GM13976 (cell line): ENCODE measurements at regions not wholly inside any gene's neighbourhood (a gene's known extent, or its start where the extent isn't known, plus 50 kb on each side); places are given as distances from the start of the nearest gene placed in this dataset.

ENCODE experiments used
- DNase-seq: peaks from one replicate; pipeline ENCODE4 v3.0.0; 2012; ENCODE audit warnings: low spot score
- CTCF ChIP-seq: IDR thresholded peaks from 2 replicates; pipeline ENCODE4 v1.5.1; 2012; ENCODE audit warnings: borderline replicate concordance, mild to moderate bottlenecking; ENCODE audit not compliant: insufficient read depth; ENCODE audit errors: extremely low read depth, missing control alignments, control extremely low read depth
- in situ Hi-C: fragments of 300-500 bp; cut with MboI; formaldehyde crosslinking; loops from one replicate; pipeline ENCODE4 v1.12.0; 2022; ENCODE audit warnings: low sequenced_read_pairs, mixed read lengths, inconsistent platforms; ENCODE audit not compliant: unreplicated experiment

- in situ Hi-C loops: no loop called here
- TF ChIP-seq CTCF: no peak
- DNase-seq: no peak
These were observed 180.1 kb downstream of the C1orf94 start for GRCh38 chr1:34356853-34357252.

GRCh38 chr1:34358636-34359035 lies 181.9 kb downstream of the C1orf94 start:
- TF ChIP-seq CTCF: no peak
- DNase-seq: no peak
- in situ Hi-C loops: no loop called here

GRCh38 chr1:34359411-34359810 lies 182.7 kb downstream of the C1orf94 start:
- DNase-seq: no peak
- no peak for TF ChIP-seq CTCF
- in situ Hi-C loops: no loop called here

- TF ChIP-seq CTCF: no peak
- in situ Hi-C loops: no loop called here
These were observed 183.9 kb downstream of the C1orf94 start for GRCh38 chr1:34360574-34360973.

GRCh38 chr1:34361121-34361520 lies 184.4 kb downstream of the C1orf94 start:
- no peak for DNase-seq
- in situ Hi-C loops: no loop called here
- TF ChIP-seq CTCF: no peak

More at GRCh38 chr1:34360574-34360973, 183.9 kb downstream of the C1orf94 start:
- peak; percentile 26 for DNase-seq

- DNase-seq: no peak
- no peak for TF ChIP-seq CTCF
- in situ Hi-C loops: no loop called here
These were observed 185.2 kb downstream of the C1orf94 start for GRCh38 chr1:34361781-34362357.

GRCh38 chr1:34362949-34363348 lies 186.2 kb downstream of the C1orf94 start:
- no peak for TF ChIP-seq CTCF
- in situ Hi-C loops: no loop called here
- no peak for DNase-seq
